Stimulated activated CD4-positive, alpha-beta T cell treated with anti-CD3 and anti-CD28 coated beads, Interleukin-1b, Interleukin-23, amount 100 ng/mL, for 24 hours (primary cell): ENCODE measurements at regions not wholly inside any gene's neighbourhood (a gene's known extent, or its start where the extent isn't known, plus 50 kb on each side); places are given as distances from the start of the nearest gene placed in this dataset.

Experiments used
- DNase-seq, 4 experiments: peaks; one replicate each; pipeline ENCODE4 v3.0.0-alpha.2; 2020; ENCODE audit warnings: low read depth in 4 of 4, low spot score in 1 of 4

DNA sequence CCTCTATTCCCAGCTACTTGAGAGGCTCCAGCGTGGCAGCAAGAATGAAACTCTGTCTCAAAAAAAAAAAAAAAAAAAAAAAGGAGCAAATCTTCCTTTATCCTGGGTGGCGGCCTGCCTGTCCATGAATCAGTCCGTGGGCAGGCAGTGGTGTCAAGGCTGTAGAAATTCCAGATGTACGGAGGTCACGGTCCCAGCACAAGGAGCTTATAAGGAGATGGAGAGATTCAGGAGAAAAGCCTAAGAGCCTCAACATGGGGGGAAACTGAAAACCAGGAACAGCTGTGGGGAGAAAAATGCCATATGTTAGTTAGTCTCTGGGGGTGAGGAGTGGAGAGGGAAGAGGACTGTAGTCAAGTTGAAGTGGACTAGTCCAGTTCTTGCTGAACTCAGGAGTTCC is 130.5 kb upstream of the CRY1 start:
- DNase-seq: no peak

DNA sequence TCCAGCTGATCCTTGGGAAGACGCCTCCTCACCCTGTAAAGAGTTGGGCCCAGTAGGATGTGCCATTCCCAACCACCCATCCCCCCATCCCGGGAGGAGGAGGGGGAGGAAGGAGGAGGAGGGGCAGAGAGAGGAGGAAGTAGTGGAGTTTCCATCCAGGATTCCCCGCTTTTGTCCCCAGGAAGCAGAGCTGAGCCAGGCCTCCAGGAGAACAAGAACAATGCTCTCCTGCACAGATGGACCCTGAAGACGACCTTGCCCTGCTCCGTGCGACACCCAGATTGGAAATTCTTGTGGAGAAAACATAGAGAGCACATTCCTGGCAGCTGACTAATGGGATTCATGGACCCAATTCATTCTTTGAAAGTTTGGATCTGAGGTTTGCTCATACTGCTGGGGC is 132.3 kb upstream of the CRY1 start:
- no peak for DNase-seq

DNA sequence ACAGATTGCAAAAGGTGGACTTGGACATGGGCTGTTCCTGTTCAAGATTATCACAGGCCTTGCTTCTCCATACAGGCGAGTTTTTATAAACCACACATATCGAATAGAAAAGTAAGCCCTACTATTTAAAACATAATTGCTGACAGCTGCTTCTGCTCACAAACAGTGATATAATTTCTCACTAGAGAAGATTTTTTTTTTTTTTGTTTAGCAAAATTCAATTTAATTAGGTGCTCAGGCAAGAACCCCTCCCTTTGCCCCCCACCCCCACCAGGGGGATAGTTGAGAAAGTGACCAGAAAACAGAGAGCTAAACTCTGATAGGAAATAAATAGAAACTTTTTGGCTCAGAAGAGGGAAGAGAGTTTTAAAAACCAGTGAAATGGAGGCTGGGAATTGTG is 132.8 kb upstream of the CRY1 start:
- DNase-seq: no peak

DNA sequence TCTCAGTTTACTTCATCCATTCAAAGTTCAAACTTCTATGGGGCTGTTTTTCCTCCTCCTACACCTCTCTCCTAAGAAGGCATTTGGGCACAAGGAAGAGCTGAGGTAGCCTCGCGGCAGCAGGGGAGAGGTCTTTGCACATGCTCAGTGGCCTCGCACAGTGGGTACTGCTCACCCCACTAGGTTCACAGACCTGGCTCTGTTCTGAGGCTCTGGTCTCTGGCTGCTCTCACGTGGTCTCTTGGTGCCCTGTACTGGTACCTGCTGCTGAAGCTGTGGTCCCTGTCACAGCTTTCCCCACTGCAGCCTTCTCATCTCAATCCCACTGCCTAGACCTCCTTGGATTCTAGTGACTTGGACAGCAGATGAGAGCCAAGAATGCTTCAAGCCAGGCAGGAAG is 134.7 kb upstream of the CRY1 start:
- DNase-seq: no peak

DNA sequence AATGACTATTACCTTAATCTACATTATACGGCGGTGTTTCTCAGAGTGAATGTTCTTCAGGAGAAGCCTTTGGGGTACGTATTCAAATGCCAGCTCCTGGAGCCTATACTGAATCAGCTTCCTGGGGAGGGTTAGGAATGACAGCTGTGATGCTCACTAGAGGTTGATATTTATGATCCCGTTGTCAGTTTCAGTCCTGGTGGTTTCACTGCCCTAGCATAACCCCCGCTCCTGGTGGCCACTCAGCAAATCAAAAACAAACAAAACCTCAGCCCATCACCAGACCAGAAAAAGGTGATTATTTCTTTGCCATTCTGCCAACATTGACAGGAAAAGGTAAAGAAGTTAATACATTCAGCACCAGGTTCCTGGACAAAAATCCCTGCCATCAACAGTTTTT is 136.5 kb upstream of the CRY1 start:
- DNase-seq: no peak

DNA sequence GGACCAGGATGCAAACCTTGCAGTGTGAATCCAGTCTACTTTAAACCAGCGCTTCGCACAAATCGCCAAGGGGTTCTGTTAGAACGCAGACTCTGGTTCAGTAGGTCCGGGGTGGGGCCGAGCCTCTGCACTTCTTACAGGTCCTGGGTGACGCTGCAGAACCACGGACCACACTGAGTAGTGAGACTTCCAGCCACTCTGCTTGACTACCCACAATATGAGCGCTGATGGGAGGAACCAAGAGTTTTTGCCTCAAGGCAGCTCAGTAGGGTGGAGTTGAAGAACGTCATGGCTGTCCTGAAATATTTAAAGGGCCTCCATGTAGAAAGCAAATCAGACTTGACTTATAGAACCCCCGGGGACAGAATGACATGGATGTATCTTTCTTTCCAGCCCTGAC is 138.0 kb upstream of the CRY1 start:
- no peak for DNase-seq

DNA sequence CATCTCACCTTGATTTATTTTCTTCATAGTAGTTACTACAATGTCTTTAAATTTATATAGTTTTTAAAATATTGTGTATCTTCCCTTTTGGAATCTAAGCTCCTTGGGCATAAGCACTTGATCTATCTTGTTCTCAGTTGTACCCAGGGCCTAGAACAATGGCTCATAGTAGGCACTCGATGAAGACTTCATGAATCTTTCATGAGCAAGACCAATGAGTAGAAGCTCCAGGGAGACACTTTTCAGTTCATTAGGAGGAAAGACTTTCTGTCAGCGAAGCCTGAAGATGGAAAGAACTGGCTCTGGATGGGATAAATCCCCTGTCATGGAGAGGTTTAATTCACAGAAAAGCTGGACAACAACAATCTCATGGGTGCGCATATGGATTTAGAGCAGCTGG is 140.2 kb upstream of the CRY1 start:
- no peak for DNase-seq

DNA sequence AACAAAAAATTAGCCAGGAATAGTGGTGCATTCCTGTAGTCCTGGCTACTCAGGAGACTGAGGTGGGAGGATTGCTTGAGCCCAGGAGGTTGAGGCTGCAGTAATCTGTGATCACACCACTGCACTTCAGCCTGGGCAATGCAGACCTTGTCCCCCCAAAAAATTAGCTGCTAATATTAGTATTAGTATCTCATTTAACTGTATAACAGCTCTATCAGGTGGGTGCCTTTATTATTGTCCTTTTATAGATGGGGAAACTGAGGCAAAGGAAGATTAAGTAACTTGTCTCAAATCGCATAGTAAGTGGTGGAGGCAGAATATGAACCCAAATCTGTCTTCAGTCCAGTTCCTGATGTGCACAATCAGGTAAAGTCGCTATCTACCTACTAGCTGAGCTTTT is 142.3 kb upstream of the CRY1 start:
- no peak for DNase-seq

DNA sequence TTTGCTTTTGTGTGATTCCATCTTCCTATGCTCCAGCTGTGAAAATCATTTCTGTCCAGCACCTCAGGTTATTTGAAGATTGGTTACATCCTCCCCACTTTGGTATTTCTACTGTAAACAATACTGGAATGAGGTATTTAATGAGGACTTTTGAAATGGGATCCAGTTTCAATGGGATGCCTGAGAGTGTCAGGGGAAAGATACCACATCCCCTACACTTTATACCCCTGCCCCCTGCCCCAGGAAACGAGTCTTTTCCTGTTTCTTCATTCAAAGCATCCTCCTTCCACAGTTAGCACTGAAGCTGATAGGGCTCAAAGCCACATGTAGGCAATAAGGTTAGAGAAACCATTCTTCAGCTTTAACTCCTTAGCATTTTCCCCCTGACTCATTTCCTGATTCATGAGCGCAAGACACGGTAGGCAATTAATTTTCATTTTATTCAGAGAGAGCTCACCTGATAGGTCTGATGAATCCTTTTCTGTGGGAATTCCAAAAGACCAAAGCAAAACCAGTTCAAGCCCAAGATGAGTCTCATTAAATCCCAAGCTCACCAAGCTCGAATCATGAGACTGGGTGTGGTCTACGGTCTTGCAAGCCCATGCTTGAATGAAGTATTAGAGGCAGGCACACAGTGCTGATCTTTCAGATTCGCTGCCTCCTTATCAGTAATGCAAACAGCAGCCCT is 143.6 kb upstream of the CRY1 start:
- no peak for DNase-seq

DNA sequence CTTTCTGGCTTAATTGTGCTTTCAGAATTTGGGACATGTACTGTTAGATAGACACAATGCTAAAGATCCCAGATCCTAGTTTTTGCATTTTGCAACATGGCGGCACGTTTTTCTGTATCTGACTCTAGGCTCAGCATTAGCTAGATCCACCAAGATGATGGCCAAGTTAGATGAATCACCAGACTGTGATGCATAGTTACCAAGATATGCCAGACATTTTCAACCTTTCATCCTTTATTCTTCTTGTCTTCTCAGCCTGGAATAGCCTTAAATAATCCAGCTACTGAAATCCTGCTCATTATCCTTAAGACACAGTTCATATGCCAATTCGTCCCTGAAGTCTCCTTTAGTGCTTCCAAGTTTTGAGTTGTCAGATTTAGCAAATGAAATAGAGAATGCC is 144.9 kb upstream of the CRY1 start:
- DNase-seq: no peak

DNA sequence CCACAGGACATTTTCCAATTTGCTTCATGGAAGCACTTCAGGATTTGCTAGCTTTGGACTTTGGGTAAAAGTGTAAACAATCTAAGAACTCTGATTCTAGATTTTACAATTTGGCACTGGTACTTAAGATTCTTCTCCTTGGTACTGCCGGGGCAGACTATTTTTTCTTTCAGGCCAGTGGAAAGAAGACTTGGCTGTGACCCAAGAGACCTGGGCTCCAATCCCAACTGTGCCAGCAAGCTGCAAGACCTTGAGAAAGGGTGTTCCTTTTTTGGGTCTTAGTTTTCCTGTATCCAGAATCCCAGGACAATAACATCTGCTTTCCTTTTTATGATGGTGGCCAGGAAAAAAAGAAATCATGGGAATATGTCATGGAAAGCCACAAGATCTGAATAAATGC is 148.1 kb upstream of the CRY1 start:
- DNase-seq: no peak

DNA sequence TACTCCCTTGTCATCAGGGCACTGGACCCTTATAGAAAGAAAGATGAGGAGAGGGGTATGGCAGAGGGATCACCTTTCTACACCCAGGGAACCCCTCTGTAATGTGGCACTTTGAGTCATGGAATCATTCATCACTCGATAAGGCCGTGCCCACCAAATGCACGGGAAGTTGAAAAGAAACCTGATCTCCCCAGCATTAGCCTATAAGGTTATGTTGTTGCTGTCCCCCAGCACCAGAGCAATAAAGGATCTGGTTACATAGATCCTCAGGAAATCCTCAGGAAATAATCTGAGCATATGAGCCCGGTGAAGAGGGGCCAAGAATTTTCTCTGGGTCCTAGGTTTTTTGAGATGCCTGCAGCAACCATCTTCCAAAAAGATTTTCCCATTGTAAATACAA is 148.8 kb upstream of the CRY1 start:
- DNase-seq: no peak

DNA sequence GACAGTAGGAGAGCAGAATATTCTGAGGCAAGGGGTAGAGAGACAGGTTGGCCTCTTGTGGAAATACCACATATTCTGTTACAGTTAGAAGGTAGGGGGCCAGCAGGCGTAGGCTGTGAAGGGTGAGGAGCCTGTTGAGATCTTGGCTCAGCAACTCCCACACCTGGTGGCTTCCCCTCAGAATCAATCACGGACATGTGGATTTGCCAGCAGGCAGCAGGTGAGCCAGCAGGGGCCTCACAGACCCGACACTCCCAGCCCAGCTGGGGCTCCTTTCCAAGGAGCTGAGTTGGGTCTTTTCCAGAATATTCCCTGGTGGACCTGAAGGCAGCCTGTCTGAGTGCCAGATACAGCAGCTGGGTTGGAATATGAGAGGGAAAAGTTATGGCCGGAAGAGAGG is 150.0 kb upstream of the CRY1 start:
- DNase-seq: no peak

DNA sequence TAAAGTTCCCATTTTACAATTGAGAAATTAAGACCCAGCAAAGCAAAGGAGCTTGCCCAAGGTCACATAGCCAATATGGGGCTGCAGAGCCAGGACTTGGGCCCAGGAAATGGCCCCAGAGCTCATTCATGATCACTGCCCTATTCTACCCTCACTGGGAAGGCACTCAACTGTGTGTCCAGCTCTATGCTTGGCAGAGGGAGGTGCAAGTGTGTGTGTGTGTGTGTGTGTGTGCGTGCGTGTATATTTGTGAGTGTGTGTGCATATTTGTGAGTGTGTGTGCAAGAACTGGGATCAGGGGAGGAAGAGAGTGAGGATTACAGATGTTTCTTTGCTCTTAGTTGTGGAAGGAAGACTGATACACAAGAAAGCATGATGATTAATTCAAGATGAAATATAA is 151.2 kb upstream of the CRY1 start:
- DNase-seq: no peak

DNA sequence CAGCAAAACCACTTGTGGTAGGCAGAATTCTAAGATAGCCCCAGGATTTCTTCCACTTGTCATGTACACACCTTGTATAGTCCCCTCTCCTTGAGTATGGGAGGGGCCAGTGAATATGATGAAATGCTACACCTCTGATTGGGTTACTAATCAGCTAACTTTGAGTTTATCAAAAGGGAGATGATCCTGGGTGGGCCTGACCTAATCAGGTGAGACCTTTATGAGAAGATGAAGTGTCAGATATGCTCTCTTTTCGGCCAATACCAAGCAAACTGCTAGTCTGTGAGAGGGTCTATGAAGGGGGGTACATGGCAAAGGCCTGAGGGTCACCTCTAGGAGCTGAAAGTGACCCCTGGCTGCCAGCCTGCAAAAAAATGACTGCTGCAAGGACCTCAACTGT is 154.3 kb upstream of the CRY1 start:
- no peak for DNase-seq

DNA sequence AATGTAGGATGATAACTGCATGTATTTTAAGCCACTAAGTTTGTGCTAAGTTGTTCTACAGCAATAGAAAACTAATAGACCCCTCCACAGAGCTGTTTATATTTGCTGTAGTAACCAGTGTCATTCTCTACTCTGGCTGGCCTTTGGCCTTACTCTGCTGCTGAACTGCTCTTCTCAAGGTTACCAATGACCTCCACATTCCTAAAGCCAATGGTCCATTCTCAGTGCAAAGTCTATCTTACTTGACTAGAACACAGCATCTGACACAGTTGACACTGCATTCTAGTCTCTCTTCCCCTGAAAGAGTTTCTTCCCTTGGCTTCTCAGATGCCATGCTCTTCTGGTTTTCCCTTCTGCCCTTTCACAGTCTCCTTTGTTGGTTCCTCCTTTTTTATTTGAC is 154.8 kb upstream of the CRY1 start:
- DNase-seq: no peak

DNA sequence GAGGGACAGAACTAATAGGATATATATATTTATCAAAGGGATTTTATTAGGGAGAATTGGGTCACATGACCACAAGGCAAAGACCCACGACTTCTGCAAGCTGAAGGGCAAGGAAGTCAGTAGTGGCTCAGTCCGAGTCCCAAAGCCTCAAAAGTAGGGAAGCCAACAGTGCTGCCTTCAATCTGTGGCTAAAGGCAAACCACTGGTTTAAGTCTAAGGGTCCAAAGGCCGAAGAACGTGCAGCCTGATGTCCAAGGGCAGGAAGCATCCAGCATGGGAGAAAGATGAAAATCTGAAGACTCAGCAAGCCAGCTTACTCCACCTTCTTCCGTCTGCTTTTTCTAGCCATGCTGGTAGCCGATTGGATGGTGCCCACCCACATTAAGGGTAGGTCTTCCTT is 157.9 kb upstream of the CRY1 start:
- no peak for DNase-seq

DNA sequence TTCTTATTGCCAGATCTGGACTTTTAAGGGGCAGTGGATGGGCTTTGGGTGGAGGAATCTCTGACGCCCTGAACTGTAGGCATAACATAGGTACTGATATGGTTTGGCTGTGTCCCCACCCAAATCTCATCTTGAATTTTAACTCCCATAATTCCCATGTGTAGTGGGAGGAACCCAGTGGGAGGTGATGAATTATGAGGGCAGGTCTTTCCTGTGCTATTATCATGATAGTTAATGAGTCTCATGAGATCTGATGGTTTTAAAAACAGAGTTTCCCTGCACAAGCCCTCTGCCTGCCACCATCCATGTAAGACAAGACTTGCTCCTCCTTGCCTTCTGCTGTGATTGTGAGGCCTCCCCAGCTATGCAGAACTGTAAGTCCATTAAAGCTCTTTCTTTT is 160.0 kb upstream of the CRY1 start:
- DNase-seq: no peak

DNA sequence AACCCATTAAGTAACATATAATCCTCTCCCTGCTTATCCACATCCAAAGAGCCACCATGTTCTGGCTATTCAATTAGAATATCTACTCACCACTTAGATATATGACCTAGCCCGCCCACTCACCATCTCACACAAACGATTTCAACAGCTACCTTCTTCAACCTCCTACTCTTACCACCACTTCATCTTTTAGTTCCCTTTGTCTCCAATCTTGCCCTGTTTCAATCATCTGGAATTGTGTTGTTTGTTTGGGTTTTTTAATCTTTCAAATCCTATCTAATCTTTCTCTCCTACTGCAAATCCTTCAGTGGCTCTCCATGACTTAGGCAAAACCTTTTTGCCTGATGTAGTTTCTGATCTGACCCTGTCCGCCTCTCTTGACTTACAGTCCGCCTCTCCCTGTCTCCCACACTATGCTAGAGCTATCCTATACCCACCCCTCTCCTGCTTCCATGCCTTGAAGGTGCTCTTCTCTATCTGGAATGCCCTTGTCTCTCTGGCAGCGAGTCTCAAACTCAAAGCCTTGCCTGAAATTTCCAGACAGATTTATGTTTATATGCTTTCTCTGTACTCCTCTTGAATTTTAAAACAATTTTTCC is 161.0 kb upstream of the CRY1 start:
- no peak for DNase-seq

DNA sequence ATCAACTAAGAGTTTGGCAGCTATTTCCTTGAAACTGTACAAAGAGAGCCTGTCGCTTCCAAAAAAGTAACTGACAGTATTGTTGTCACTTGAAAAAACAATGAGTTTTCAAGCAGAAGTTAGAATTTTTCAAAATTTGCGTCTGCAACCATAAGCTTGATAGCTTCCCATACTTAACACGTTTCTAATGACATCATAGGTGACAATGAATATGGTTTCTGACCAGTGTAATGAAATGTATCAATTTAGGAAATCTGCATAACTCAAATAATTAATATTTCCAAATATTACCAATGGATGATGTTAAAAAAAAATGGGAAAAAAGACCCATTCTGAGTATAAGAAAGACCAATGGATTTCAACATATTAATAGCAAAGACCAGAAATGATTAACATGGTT is 165.4 kb upstream of the CRY1 start:
- no peak for DNase-seq

DNA sequence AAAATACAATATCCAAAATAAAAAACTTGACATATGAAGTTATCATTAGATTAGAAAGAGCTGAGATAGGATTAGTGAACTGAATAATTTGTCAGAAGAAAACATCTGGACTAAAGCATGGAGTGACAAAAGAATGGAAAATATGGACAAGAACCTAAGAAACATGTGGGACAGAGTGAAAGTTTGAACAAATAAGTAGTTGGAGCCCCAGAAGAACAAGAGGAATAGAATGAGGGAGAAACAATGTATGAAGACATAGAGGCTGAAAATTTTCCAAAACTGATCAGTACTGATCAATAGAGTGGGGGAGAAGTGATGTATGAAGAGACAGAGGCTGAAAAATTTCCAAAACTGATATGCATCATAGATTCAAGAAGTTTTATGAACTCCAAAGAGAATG is 170.6 kb upstream of the CRY1 start:
- no peak for DNase-seq

DNA sequence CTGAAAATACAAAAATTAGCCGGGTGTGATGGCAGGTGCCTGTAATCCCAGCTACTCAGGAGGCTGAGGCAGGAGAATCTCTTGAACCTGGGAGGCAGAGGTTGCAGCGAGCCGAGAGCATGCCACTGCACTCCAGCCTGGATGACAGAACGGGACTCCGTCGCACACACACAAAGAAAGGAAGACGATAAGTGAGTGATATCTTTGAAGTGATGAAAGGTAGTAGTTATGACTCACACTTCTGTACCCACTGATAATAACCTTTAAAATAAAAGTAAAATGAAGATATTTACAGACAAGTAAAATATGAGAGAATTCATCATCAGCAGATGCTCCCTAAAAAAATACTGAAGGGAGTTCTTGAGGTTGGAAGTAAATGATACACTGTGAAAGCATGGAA is 171.3 kb upstream of the CRY1 start:
- no peak for DNase-seq

DNA sequence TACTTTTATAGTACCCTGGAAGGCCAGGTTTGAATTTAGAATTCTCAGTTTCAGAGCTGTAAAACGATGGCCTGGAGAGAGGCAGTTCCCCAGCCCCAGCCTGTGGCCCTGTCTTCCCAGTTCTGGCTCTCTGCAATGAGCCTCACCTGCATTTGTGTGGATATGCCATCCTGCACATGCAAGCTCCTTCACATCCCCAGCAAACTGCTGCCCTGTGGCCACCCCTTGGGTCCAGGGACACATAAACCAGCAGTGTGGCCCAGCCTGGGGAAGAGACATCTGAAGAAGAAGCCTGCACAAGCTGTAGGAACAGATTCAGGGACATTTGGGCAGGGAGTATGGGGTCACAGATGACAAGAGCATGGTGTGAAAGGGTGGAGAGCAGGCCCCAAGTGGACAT is 174.3 kb upstream of the CRY1 start:
- no peak for DNase-seq

DNA sequence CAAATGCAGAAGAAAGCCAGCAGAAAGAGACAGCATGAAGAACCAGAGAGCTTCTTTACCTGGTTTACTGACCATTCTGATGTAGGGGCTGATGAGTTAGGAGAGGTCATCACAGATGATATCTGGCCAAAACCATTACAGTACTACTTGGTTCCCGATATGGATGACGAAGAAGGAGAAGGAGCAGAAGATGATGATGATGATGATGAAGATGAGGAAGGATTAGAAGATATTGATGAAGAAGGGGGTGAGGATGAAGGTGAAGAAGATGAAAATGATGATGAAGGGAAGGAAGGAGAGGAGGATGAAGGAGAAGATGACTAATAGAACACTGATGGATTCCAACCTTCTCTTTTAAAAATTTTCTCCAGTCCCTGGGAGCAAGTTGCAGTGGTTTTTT is 178.2 kb upstream of the CRY1 start:
- DNase-seq: no peak
